C4-2B (cell line): ENCODE measurements at regions not wholly inside any gene's neighbourhood (a gene's known extent, or its start where the extent isn't known, plus 50 kb on each side); places are given as distances from the start of the nearest gene placed in this dataset.
"Not testable (repeated sequence)": the region's sequence is repeated elsewhere in the genome, so short reads cannot be mapped to it uniquely, and the experiment has no call there.

ENCODE experiments used
- H3K27ac ChIP-seq: fragments of 450-650 bp; 2 replicates; pipeline ENCODE4 v1.5.1; 2017
- CTCF ChIP-seq: fragments of 450-650 bp; conservative IDR thresholded peaks from 2 replicates; pipeline ENCODE4 v1.5.1; 2017; ENCODE audit warnings: mild to moderate bottlenecking
- ZFX ChIP-seq: fragments of 450-650 bp; IDR thresholded peaks from 2 replicates; pipeline ENCODE4 v1.6.1; 2017

GRCh38 chr5:77908787-77909186 is 132.6 kb upstream of the TBCA start:
- H3K27ac ChIP-seq: no peak overlapping the region
- TF ChIP-seq ZFX (no peak), CTCF (no peak)

DNA sequence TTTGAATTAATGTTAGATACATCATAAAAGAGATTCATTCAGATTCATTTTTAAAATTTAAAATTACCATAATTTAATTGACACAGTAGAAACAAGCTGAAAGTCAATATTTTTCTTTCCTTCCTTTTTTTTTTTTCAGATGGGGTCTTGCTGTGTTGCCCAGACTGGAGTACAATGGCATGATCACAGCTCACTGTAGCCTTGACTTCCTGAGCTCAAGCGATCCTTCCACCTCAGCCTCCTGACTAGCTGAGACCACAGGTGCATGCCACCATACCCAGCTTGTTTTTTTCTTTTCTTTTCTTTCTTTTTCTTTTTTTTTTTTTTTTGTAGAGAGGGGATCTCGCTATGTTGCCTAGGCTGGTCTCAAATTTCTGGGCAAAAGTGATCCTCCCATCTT is 131.6 kb upstream of the TBCA start:
- H3K27ac ChIP-seq: no peak overlapping the region
- no peak for TF ChIP-seq CTCF
- no peak for TF ChIP-seq ZFX

DNA sequence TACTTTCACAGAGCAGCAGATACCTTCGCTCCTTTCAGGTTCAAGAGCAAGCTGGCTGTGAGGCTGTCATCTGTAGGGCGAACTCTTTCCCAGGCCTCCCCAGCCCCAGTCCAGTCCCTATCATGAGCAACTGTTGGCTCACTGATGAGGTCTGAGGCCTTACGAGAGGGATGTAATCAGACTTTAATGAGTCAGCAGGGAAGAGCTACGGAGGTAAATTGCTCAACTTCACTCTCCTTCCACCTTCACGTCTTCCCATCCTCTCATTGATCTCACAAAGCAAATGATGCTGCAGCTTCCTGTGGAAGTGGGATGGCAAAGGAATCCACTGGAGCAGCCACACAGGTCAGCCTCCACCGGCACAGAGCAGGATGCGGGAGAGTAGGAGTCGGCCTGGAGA is 130.7 kb upstream of the TBCA start:
- no peak overlapping the region for H3K27ac ChIP-seq
- TF ChIP-seq ZFX (no peak), CTCF (no peak)

DNA sequence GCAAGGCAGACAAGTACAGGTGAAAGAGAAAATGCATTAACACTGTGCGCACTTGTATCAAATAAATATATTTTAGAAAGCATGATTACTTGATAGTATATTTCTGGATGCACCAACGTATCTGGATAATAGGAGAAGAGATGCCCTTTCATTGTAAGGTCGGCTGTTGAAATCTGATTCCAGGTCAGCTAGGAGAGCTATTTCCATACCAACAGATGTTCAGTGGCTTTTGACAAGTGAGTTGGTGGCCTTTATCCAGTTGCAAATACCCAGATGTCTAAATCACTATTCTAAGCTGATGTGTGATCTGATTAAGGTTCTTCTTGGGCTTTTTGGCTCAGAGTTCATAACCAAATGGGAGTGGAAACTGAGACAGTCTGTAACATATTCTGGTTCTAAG is 128.2 kb upstream of the TBCA start:
- no peak for TF ChIP-seq CTCF
- no peak for TF ChIP-seq ZFX
- H3K27ac ChIP-seq: no peak overlapping the region

DNA sequence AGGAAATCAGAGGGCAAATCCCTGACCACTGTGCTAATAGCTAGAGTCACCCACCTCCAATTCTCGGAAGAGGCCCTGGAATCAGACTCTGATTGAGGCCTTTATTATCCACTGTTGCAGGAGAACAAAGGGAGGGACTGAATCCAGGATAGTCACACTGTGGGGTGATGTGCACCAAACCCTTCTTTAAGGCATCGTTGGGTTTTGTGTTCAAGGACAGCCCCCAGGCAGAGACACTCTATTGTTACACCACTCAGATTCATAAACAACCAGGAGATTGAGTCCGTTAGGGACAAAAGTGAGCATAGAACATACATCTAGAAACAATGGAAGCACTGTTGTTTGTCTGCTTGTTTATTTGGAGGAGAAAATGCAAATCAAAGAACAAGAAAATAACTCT is 124.6 kb upstream of the TBCA start:
- TF ChIP-seq CTCF (no peak), ZFX (no peak)
- H3K27ac ChIP-seq: no peak overlapping the region

DNA sequence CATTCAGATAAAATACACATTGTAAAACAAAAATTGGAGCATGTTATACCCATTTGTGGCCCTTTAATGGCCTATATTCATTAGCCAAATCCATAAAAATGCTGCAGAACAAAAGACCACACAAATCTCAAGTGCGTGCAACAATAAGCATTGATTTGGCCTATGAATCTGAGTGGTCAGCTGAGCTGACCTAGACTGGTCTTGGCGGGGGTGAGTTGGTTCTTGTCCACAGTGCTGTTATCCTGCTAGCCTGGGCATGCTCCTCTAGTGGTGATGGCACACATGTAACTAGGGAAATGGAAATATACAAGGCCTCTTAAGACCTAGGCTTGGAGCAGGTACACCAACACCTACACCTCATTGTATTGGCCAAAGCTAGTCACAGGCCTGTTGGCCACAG is 122.2 kb upstream of the TBCA start:
- no peak for TF ChIP-seq ZFX
- TF ChIP-seq CTCF: no peak
- no peak overlapping the region for H3K27ac ChIP-seq

- H3K27ac ChIP-seq: no peak overlapping the region
- TF ChIP-seq CTCF: no peak
- no peak for TF ChIP-seq ZFX
Measured at GRCh38 chr5:77896338-77896737, 120.2 kb upstream of the TBCA start.

DNA sequence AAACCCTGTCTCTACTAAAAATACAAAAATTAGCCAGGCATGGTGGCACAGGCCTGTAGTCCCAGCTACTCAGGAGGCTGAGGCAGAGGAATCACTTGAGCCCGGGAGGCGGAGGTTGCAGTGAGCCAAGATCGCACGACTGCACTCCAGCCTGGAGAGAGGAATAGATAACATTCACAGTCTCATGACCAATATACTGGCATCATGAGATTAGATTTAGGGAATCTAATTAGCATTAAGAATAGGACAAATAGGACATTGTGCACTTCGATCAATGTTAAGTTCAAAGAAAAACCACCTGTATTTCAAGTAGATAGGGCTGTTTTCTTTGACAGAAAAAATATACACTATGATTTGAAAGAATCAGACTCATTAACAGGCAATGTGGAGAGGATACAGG is 118.0 kb upstream of the TBCA start:
- not testable (repeated sequence) for H3K27ac ChIP-seq
